GM23338 (cell line): ENCODE measurements at regions not wholly inside any gene's neighbourhood (a gene's known extent, or its start where the extent isn't known, plus 50 kb on each side); places are given as distances from the start of the nearest gene placed in this dataset.

Experiments
- ATAC-seq: fragments of 200-7000 bp; cut with Tn5 transposase; 3 replicates; pipeline ENCODE4 v1.9.1; 2020
- DNase-seq: peaks from one replicate; pipeline ENCODE4 v3.0.0-alpha.2; 2015; ENCODE audit warnings: low spot score
- H2AFZ ChIP-seq: fragments of 200-600 bp; sonication (generic); 2 replicates; pipeline ENCODE4 v1.8.0; 2016; ENCODE audit warnings: antibody characterized with exemption, mild to moderate bottlenecking, moderate library complexity
- H3F3A ChIP-seq: fragments of 200-600 bp; sonication (generic); replicated peaks from 2 replicates; pipeline ENCODE4 v1.8.0; 2017; ENCODE audit warnings: antibody characterized with exemption, mixed run types, low read depth
- H3K27ac ChIP-seq: fragments of 200-600 bp; sonication (generic); 2 replicates; pipeline ENCODE4 v1.6.1; 2016; ENCODE audit warnings: low read depth
- H3K27me3 ChIP-seq: fragments of 200-600 bp; sonication (generic); 2 replicates; pipeline ENCODE4 v1.8.0; 2016; ENCODE audit warnings: mild to moderate bottlenecking, mixed run types, moderate library complexity; ENCODE audit not compliant: insufficient read depth
- H3K36me3 ChIP-seq: fragments of 200-600 bp; sonication (generic); 2 replicates; pipeline ENCODE4 v1.8.0; 2016; ENCODE audit warnings: mild to moderate bottlenecking; ENCODE audit not compliant: insufficient read depth
- H3K4me1 ChIP-seq: fragments of 200-600 bp; sonication (generic); 2 replicates; pipeline ENCODE4 v1.8.0; 2016; ENCODE audit warnings: mild to moderate bottlenecking, moderate library complexity; ENCODE audit not compliant: insufficient read depth
- H3K4me2 ChIP-seq: fragments of 200-600 bp; sonication (generic); 2 replicates; pipeline ENCODE4 v1.7.1; 2017; ENCODE audit warnings: mixed run types
- H3K4me3 ChIP-seq: fragments of 200-600 bp; sonication (generic); 2 replicates; pipeline ENCODE4 v1.6.1; 2016; ENCODE audit warnings: mixed run types
- H3K79me2 ChIP-seq: fragments of 200-600 bp; sonication (generic); replicated peaks from 2 replicates; pipeline ENCODE4 v1.8.0; 2017; ENCODE audit warnings: mild to moderate bottlenecking; ENCODE audit not compliant: insufficient read depth
- H3K9me2 ChIP-seq: fragments of 200-600 bp; sonication (generic); 2 replicates; pipeline ENCODE4 v1.8.0; 2017; ENCODE audit not compliant: insufficient read depth
- H4K20me1 ChIP-seq: fragments of 200-600 bp; sonication (generic); replicated peaks from 2 replicates; pipeline ENCODE4 v1.8.0; 2017; ENCODE audit warnings: mild to moderate bottlenecking; ENCODE audit not compliant: insufficient read depth
- H3K27ac Mint-ChIP-seq: 2 replicates; pipeline ENCODE4 v1.8.0; 2020; ENCODE audit warnings: inconsistent platforms, mild to moderate bottlenecking, moderate library complexity, mixed read lengths
- H3K27me3 Mint-ChIP-seq: 3 replicates; pipeline ENCODE4 v1.8.0; 2022; ENCODE audit warnings: low read depth, mild to moderate bottlenecking, moderate library complexity, mixed read lengths, inconsistent platforms; ENCODE audit not compliant: insufficient read depth, poor library complexity
- H3K36me3 Mint-ChIP-seq: 3 replicates; pipeline ENCODE4 v1.8.0; 2021; ENCODE audit warnings: low read depth, mild to moderate bottlenecking, inconsistent platforms, moderate library complexity, mixed read lengths
- H3K4me1 Mint-ChIP-seq: 3 replicates; pipeline ENCODE4 v1.8.0; 2020; ENCODE audit warnings: mild to moderate bottlenecking, inconsistent platforms, mixed read lengths
- H3K4me3 Mint-ChIP-seq: 3 replicates; pipeline ENCODE4 v1.8.0; 2021; ENCODE audit warnings: moderate library complexity, mild to moderate bottlenecking, inconsistent platforms, mixed read lengths
- H3K9me3 Mint-ChIP-seq: 3 replicates; pipeline ENCODE4 v1.8.0; 2020; ENCODE audit warnings: moderate library complexity, mild to moderate bottlenecking, inconsistent platforms, mixed read lengths
- EZH2phosphoT487 ChIP-seq: fragments of 200-600 bp; sonication (generic); IDR thresholded peaks from one replicate; pipeline ENCODE4 v1.8.1; 2018; ENCODE audit warnings: antibody characterized with exemption; ENCODE audit not compliant: unreplicated experiment
- JUNB ChIP-seq: IDR thresholded peaks from one replicate; pipeline ENCODE4 v1.6.1; 2016; ENCODE audit warnings: antibody characterized with exemption; ENCODE audit not compliant: unreplicated experiment
- NANOG ChIP-seq: IDR thresholded peaks from 2 replicates; pipeline ENCODE4 v1.6.1; 2016; ENCODE audit warnings: antibody characterized with exemption, borderline replicate concordance
- STAT1 ChIP-seq: IDR thresholded peaks from one replicate; pipeline ENCODE4 v1.6.1; 2016; ENCODE audit warnings: antibody characterized with exemption; ENCODE audit not compliant: unreplicated experiment
- ZNF114 ChIP-seq: fragments of 250-450 bp; sonication (Bioruptor Pico); IDR thresholded peaks from 2 replicates; pipeline ENCODE4 v1.5.0; 2020; ENCODE audit warnings: mild to moderate bottlenecking, moderate library complexity
- TF ChIP-seq, protein P1 (sequence below), 2 experiments: fragments of 200-600 bp in 1 of 2; sonication (generic) in 1 of 2; conservative IDR thresholded peaks; 2 replicates each; pipeline versions ENCODE4 v1.5.1 to v1.6.1; 2016 to 2017; ENCODE audit warnings: antibody characterized with exemption in 2 of 2, low read depth in 2 of 2, mild to moderate bottlenecking in 2 of 2, moderate library complexity in 1 of 2
- TF ChIP-seq, protein P2 (sequence below): IDR thresholded peaks from one replicate; pipeline ENCODE4 v1.6.1; 2018; ENCODE audit warnings: antibody characterized with exemption; ENCODE audit not compliant: unreplicated experiment

DNA sequence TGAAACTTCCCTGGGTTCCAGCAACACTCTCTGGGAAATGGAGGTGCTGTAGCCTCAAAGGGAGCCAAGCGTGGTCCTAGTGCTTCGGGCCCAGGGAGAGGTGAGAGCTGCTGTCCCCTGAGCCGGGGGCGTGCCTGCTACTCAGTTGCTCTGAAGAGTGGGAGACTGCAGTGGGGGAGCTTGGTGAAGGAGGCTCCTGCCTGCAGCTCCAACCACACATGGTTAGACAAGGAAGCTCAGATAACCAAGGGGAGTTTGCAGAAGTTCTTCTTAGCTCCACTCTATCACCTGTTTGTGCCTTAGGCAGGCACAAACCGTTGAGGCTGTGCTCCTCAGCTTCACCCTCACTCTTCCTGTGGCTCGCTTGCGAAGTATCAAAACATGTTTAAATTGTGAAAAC, 53.6 kb upstream of the TRPM1 start:
- Histone ChIP-seq H3K79me2 (no peaks in the 10 kb centered on the region), H3F3A (peaks cover 9% of the 10 kb centered on the region), H3K36me3 (peaks cover 6% of the 10 kb centered on the region; the same call in 1 of the 2 replicates), H3K27me3 (no peaks in the 10 kb centered on the region), H4K20me1 (no peaks in the 10 kb centered on the region), H3K4me2 (no peak overlapping the region), H2AFZ (no peak overlapping the region), H3K4me1 (peaks cover 30% of the 10 kb centered on the region; the same call in 1 of the 2 replicates), H3K4me3 (no peak overlapping the region), H3K27ac (no peak overlapping the region), H3K9me2 (peaks cover 4% of the 10 kb centered on the region; the same call in 1 of the 2 replicates)
- H3K36me3 Mint-ChIP-seq, result peaks cover 21% of the 10 kb centered on the region; the same call in 2 of the 3 replicates
- no peak for ATAC-seq
- H3K9me3 Mint-ChIP-seq, result peaks cover 18% of the 10 kb centered on the region; the same call in 2 of the 3 replicates
- DNase-seq, result no peak
- H3K4me1 Mint-ChIP-seq, result peaks cover 39% of the 10 kb centered on the region
- H3K27ac Mint-ChIP-seq, result no peak overlapping the region
- H3K27me3 Mint-ChIP-seq, result peaks cover 6% of the 10 kb centered on the region
- no peak overlapping the region for H3K4me3 Mint-ChIP-seq
- no peak for TF ChIP-seq STAT1
- TF ChIP-seq, protein P1, sequence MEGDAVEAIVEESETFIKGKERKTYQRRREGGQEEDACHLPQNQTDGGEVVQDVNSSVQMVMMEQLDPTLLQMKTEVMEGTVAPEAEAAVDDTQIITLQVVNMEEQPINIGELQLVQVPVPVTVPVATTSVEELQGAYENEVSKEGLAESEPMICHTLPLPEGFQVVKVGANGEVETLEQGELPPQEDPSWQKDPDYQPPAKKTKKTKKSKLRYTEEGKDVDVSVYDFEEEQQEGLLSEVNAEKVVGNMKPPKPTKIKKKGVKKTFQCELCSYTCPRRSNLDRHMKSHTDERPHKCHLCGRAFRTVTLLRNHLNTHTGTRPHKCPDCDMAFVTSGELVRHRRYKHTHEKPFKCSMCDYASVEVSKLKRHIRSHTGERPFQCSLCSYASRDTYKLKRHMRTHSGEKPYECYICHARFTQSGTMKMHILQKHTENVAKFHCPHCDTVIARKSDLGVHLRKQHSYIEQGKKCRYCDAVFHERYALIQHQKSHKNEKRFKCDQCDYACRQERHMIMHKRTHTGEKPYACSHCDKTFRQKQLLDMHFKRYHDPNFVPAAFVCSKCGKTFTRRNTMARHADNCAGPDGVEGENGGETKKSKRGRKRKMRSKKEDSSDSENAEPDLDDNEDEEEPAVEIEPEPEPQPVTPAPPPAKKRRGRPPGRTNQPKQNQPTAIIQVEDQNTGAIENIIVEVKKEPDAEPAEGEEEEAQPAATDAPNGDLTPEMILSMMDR (conservative IDR thresholded peaks at IDR 0.05; ENCODE audit: low read depth in 2 of 2), result no peak

DNA sequence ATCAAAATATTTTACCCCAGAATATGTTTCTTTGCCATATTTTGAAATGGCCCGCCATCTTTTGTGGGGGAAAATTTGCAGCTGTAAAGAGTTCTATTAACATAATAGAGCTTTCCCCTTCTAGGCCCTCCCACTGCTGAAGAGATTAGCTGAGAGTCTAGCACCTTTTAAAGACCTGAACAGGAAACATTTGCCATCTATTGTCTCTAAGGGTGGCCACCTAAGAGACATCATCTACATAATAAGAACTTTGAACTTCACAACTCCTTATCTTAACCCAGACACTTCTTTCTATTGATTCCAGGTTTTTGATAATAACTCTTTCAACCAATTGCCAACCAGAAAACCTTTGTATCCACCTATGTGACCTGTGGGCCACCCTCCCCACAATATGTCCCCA, 54.7 kb upstream of the TRPM1 start:
- H3K9me2 ChIP-seq, result peaks cover 4% of the 10 kb centered on the region; the same call in 1 of the 2 replicates
- H3K4me2 ChIP-seq, result no peak overlapping the region
- H3K27me3 ChIP-seq, result no peaks in the 10 kb centered on the region
- H3K4me3 Mint-ChIP-seq, result no peak overlapping the region
- no peaks in the 10 kb centered on the region for H4K20me1 ChIP-seq
- no peak overlapping the region for H2AFZ ChIP-seq
- ATAC-seq (no peak), DNase-seq (no peak)
- H3K9me3 Mint-ChIP-seq, result peaks cover 18% of the 10 kb centered on the region; the same call in 2 of the 3 replicates
- no peak overlapping the region for H3K27ac ChIP-seq
- peaks cover 6% of the 10 kb centered on the region; the same call in 1 of the 2 replicates for H3K36me3 ChIP-seq
- H3F3A ChIP-seq, result peaks cover 8% of the 10 kb centered on the region
- no peak overlapping the region for H3K4me3 ChIP-seq
- no peak overlapping the region for H3K27ac Mint-ChIP-seq
- H3K36me3 Mint-ChIP-seq, result peaks cover 21% of the 10 kb centered on the region; the same call in 2 of the 3 replicates
- no peak for TF ChIP-seq EZH2phosphoT487
- TF ChIP-seq ZNF114, result no peak
- TF ChIP-seq, protein P2, sequence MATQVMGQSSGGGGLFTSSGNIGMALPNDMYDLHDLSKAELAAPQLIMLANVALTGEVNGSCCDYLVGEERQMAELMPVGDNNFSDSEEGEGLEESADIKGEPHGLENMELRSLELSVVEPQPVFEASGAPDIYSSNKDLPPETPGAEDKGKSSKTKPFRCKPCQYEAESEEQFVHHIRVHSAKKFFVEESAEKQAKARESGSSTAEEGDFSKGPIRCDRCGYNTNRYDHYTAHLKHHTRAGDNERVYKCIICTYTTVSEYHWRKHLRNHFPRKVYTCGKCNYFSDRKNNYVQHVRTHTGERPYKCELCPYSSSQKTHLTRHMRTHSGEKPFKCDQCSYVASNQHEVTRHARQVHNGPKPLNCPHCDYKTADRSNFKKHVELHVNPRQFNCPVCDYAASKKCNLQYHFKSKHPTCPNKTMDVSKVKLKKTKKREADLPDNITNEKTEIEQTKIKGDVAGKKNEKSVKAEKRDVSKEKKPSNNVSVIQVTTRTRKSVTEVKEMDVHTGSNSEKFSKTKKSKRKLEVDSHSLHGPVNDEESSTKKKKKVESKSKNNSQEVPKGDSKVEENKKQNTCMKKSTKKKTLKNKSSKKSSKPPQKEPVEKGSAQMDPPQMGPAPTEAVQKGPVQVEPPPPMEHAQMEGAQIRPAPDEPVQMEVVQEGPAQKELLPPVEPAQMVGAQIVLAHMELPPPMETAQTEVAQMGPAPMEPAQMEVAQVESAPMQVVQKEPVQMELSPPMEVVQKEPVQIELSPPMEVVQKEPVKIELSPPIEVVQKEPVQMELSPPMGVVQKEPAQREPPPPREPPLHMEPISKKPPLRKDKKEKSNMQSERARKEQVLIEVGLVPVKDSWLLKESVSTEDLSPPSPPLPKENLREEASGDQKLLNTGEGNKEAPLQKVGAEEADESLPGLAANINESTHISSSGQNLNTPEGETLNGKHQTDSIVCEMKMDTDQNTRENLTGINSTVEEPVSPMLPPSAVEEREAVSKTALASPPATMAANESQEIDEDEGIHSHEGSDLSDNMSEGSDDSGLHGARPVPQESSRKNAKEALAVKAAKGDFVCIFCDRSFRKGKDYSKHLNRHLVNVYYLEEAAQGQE, result no peak
- no peak for TF ChIP-seq JUNB
- peak; percentile 45; the same call in 1 of the 2 replicates for TF ChIP-seq NANOG
- H3K79me2 ChIP-seq, result no peaks in the 10 kb centered on the region
- H3K4me1 Mint-ChIP-seq, result peaks cover 32% of the 10 kb centered on the region
- H3K27me3 Mint-ChIP-seq, result peaks cover 7% of the 10 kb centered on the region
- H3K4me1 ChIP-seq, result peaks cover 29% of the 10 kb centered on the region; the same call in 1 of the 2 replicates
